Caco-2 (cell line): ENCODE measurements at regions not wholly inside any gene's neighbourhood (a gene's known extent, or its start where the extent isn't known, plus 50 kb on each side); places are given as distances from the start of the nearest gene placed in this dataset.

Source experiments
- BruUV-seq: library from RNA; stranded (reverse); fragments of 400-500 nt; replicated peaks from 2 replicates; lab custom pipeline; 2021; lab: Mats Ljungman, UMichigan
- CTCF ChIA-PET: fragments of 300-600 bp; sonication (Branson Sonifier 250); formaldehyde crosslinking; loops from one replicate; lab custom pipeline; 2022; ENCODE audit warnings: antibody characterized with exemption; lab: Charles Lee
- POLR2A ChIA-PET: fragments of 300-600 bp; sonication (Branson Sonifier 250); formaldehyde crosslinking; loops from one replicate; lab custom pipeline; 2022; ENCODE audit warnings: antibody characterized with exemption; lab: Charles Lee
- DNase-seq, 2 experiments: peaks; one replicate each; pipeline versions ENCODE4 v3.0.0 to v3.0.0-alpha.2; 2020 to 2022
- H3K27me3 ChIP-seq: replicated peaks from 2 replicates; pipeline ENCODE4 v1.6.0; 2011; ENCODE audit warnings: low read length; ENCODE audit not compliant: control insufficient read depth, insufficient read depth
- H3K36me3 ChIP-seq: 2 replicates; pipeline ENCODE4 v1.5.1; 2011; ENCODE audit warnings: low read length; ENCODE audit not compliant: control insufficient read depth, insufficient read depth
- H3K4me1 ChIP-seq: fragments of 250-450 bp; sonication (Bioruptor Pico); 2 replicates; pipeline ENCODE4 v1.5.1; 2020; ENCODE audit warnings: mild to moderate bottlenecking
- H3K4me3 ChIP-seq: 2 replicates; pipeline ENCODE4 v1.5.1; 2011; ENCODE audit warnings: low read depth, mild to moderate bottlenecking, control low read depth, low read length
- H3K9me3 ChIP-seq: fragments of 250-450 bp; sonication (Bioruptor Pico); 2 replicates; pipeline ENCODE4 v1.5.1; 2020; ENCODE audit warnings: mild to moderate bottlenecking, moderate library complexity
- H3K27ac Mint-ChIP-seq: one replicate; pipeline ENCODE4 v1.8.0; 2022; ENCODE audit warnings: mixed read lengths; ENCODE audit not compliant: unreplicated experiment
- H3K27me3 Mint-ChIP-seq: one replicate; pipeline ENCODE4 v1.8.0; 2022; ENCODE audit warnings: mixed read lengths; ENCODE audit not compliant: insufficient read depth, unreplicated experiment
- H3K36me3 Mint-ChIP-seq: one replicate; pipeline ENCODE4 v1.8.0; 2022; ENCODE audit warnings: mild to moderate bottlenecking, mixed read lengths; ENCODE audit not compliant: insufficient read depth, unreplicated experiment
- H3K4me1 Mint-ChIP-seq: one replicate; pipeline ENCODE4 v1.8.0; 2022; ENCODE audit warnings: low read depth, mixed read lengths; ENCODE audit not compliant: unreplicated experiment
- H3K4me3 Mint-ChIP-seq: one replicate; pipeline ENCODE4 v1.8.0; 2022; ENCODE audit warnings: mild to moderate bottlenecking, moderate library complexity, mixed read lengths; ENCODE audit not compliant: unreplicated experiment
- H3K9me3 Mint-ChIP-seq: one replicate; pipeline ENCODE4 v1.8.0; 2022; ENCODE audit warnings: mixed read lengths; ENCODE audit not compliant: unreplicated experiment
- intact Hi-C: fragments of 100-400 bp; cut with micrococcal nuclease; formaldehyde crosslinking; loops from one replicate; pipeline ENCODE4 v1.10.0; 2022; ENCODE audit not compliant: unreplicated experiment
- TF ChIP-seq, protein P1 (sequence below), 2 experiments: fragments of 200-600 bp in 1 of 2; IDR thresholded peaks; 1 replicate in 1 of 2; 2 replicates in 1 of 2; pipeline versions ENCODE4 v1.5.1 to v1.8.0; 2011 to 2022; ENCODE audit warnings: antibody characterized with exemption in 1 of 2, control low read depth in 1 of 2, inconsistent platforms in 1 of 2, low read depth in 1 of 2, low read length in 1 of 2, mild to moderate bottlenecking in 1 of 2, moderate library complexity in 1 of 2; ENCODE audit not compliant: insufficient read depth in 1 of 2, severe bottlenecking in 1 of 2, unreplicated experiment in 1 of 2

DNA sequence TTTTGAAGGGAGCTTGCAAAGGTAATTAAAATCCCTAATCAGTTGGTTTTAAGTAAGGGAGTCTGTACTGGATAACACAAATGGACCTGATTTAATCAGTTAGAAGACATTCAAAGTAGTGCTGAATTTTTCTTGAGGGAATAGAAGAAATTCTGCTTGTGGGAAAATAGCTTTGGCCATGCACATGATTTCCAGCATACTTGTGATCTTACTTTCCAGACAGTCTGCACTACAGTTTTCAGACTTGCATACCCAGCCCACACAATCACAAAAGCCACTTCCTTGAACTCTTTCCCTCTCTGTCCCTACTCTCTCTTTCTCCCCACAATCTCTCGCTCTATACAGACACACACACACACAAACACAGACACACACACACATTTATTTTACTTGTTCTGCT, 852.1 kb downstream of the PLA2G4A start:
- intact Hi-C loops: no loop called here
- POLR2A ChIA-PET: no interaction called here
- TF ChIP-seq, protein P1, sequence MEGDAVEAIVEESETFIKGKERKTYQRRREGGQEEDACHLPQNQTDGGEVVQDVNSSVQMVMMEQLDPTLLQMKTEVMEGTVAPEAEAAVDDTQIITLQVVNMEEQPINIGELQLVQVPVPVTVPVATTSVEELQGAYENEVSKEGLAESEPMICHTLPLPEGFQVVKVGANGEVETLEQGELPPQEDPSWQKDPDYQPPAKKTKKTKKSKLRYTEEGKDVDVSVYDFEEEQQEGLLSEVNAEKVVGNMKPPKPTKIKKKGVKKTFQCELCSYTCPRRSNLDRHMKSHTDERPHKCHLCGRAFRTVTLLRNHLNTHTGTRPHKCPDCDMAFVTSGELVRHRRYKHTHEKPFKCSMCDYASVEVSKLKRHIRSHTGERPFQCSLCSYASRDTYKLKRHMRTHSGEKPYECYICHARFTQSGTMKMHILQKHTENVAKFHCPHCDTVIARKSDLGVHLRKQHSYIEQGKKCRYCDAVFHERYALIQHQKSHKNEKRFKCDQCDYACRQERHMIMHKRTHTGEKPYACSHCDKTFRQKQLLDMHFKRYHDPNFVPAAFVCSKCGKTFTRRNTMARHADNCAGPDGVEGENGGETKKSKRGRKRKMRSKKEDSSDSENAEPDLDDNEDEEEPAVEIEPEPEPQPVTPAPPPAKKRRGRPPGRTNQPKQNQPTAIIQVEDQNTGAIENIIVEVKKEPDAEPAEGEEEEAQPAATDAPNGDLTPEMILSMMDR (IDR thresholded peaks at IDR 0.05; ENCODE audit: insufficient read depth in 1 of 2, low read depth in 1 of 2, low read length in 1 of 2, severe bottlenecking in 1 of 2, unreplicated experiment in 1 of 2): no peak

DNA sequence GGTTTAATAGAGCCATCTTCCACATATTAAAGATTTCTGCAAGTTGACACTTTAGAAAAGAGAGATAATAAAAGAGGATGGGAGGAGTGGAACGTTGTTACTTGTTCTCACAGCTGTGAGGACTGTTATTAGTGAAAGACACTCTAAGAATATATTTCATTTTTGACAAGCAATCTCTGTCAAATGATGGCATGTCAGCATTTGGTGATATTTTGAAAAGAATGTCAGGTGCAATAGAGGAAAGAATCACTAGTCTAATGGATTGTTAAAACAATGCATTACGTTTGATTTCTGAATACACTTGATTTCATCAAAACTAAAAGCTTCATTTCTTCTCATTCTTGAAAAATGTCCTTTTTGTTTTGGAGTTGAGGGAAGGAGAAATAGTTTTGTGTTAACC, 853.4 kb downstream of the PLA2G4A start:
- no peaks in the 10 kb centered on the region for H3K27me3 Mint-ChIP-seq
- Histone ChIP-seq H3K36me3 (no peaks in the 10 kb centered on the region), H3K4me3 (no peak overlapping the region), H3K9me3 (no peaks in the 10 kb centered on the region), H3K4me1 (no peaks in the 10 kb centered on the region), H3K27me3 (no peaks in the 10 kb centered on the region)
- TF ChIP-seq, protein P1 (IDR thresholded peaks at IDR 0.05; ENCODE audit: insufficient read depth in 1 of 2, low read depth in 1 of 2, low read length in 1 of 2, severe bottlenecking in 1 of 2, unreplicated experiment in 1 of 2): no peak
- no TSS peak for BruUV-seq
- ChIA-PET POLR2A (no interaction called here), CTCF (no interaction called here)
- no peak overlapping the region for H3K4me3 Mint-ChIP-seq
- H3K27ac Mint-ChIP-seq: no peak overlapping the region
- no peak for DNase-seq
- H3K4me1 Mint-ChIP-seq: no peaks in the 10 kb centered on the region
- H3K9me3 Mint-ChIP-seq: no peaks in the 10 kb centered on the region
- intact Hi-C loops: no loop called here
- H3K36me3 Mint-ChIP-seq: no peaks in the 10 kb centered on the region

More for the DNA sequence above, 852.1 kb downstream of the PLA2G4A start:
- no peak overlapping the region for H3K4me3 Mint-ChIP-seq
- H3K4me3 ChIP-seq: no peak overlapping the region
- no peaks in the 10 kb centered on the region for H3K4me1 Mint-ChIP-seq
- no peaks in the 10 kb centered on the region for H3K36me3 ChIP-seq
- no peaks in the 10 kb centered on the region for H3K9me3 Mint-ChIP-seq
- no peaks in the 10 kb centered on the region for H3K9me3 ChIP-seq
- H3K36me3 Mint-ChIP-seq: no peaks in the 10 kb centered on the region
- no peaks in the 10 kb centered on the region for H3K4me1 ChIP-seq
- DNase-seq: no peak
- no peak overlapping the region for H3K27ac Mint-ChIP-seq
- CTCF ChIA-PET: no interaction called here
- H3K27me3 ChIP-seq: no peaks in the 10 kb centered on the region
- BruUV-seq: no TSS peak
- no peaks in the 10 kb centered on the region for H3K27me3 Mint-ChIP-seq

DNA sequence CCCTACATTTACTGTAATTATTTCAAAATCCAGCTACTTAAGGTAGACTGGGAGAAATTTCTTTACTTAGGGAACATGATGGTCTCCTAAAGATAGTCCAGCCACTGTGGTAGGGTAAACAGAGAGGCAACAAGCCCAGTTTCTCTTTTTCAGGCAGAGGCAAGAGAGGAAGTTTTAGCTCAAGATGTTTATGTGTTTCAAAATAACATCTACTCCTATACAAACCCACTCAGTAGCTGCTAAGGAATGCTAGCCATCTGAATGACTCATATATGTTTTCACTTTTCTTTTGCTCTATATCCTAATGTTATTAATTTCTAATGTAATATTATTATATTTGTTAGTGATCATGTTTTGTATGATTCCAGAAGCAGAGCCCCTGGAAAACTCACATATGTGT, 856.6 kb downstream of the PLA2G4A start:
- no peaks in the 10 kb centered on the region for H3K36me3 Mint-ChIP-seq
- no peak overlapping the region for H3K4me3 Mint-ChIP-seq
- intact Hi-C loops: no loop called here
- Histone ChIP-seq H3K9me3 (no peaks in the 10 kb centered on the region), H3K4me3 (no peak overlapping the region), H3K4me1 (no peaks in the 10 kb centered on the region), H3K36me3 (no peaks in the 10 kb centered on the region), H3K27me3 (no peaks in the 10 kb centered on the region)
- ChIA-PET POLR2A (no interaction called here), CTCF (no interaction called here)
- TF ChIP-seq, protein P1 (IDR thresholded peaks at IDR 0.05; ENCODE audit: insufficient read depth in 1 of 2, low read depth in 1 of 2, low read length in 1 of 2, severe bottlenecking in 1 of 2, unreplicated experiment in 1 of 2): no peak
- no peak for DNase-seq
- H3K27me3 Mint-ChIP-seq: no peaks in the 10 kb centered on the region
- H3K4me1 Mint-ChIP-seq: no peaks in the 10 kb centered on the region
- no TSS peak for BruUV-seq
- H3K9me3 Mint-ChIP-seq: no peaks in the 10 kb centered on the region
- no peak overlapping the region for H3K27ac Mint-ChIP-seq
